Hepatocyte (in vitro differentiated cells): ENCODE measurements at regions not wholly inside any gene's neighbourhood (a gene's known extent, or its start where the extent isn't known, plus 50 kb on each side); places are given as distances from the start of the nearest gene placed in this dataset.

Experiments used
- DNase-seq: peaks from one replicate; pipeline ENCODE4 v3.0.0-alpha.2; 2016; ENCODE audit warnings: low spot score
- H2AFZ ChIP-seq: fragments of 200-600 bp; sonication (generic); 2 replicates; pipeline ENCODE4 v1.6.0; 2016; ENCODE audit warnings: antibody characterized with exemption, mild to moderate bottlenecking
- H3K27ac ChIP-seq: fragments of 200-600 bp; sonication (generic); 2 replicates; pipeline ENCODE4 v1.5.1; 2016; ENCODE audit warnings: mild to moderate bottlenecking
- H3K27me3 ChIP-seq: fragments of 200-600 bp; sonication (generic); 2 replicates; pipeline ENCODE4 v1.6.1; 2016
- H3K36me3 ChIP-seq: fragments of 200-600 bp; sonication (generic); replicated peaks from 2 replicates; pipeline ENCODE4 v1.5.1; 2016; ENCODE audit warnings: low read depth; ENCODE audit not compliant: insufficient read depth
- H3K4me1 ChIP-seq: fragments of 200-600 bp; sonication (generic); 2 replicates; pipeline ENCODE4 v1.5.1; 2016; ENCODE audit warnings: mild to moderate bottlenecking, moderate library complexity; ENCODE audit not compliant: insufficient read depth
- H3K4me2 ChIP-seq: fragments of 200-600 bp; sonication (generic); 2 replicates; pipeline ENCODE4 v1.6.0; 2016
- H3K4me3 ChIP-seq: fragments of 200-600 bp; sonication (generic); 2 replicates; pipeline ENCODE4 v1.5.1; 2016; ENCODE audit warnings: mild to moderate bottlenecking
- H3K79me2 ChIP-seq: fragments of 200-600 bp; sonication (generic); 2 replicates; pipeline ENCODE4 v1.6.0; 2017; ENCODE audit warnings: mild to moderate bottlenecking
- H3K9me2 ChIP-seq: fragments of 200-600 bp; sonication (generic); replicated peaks from 2 replicates; pipeline ENCODE4 v1.6.0; 2017; ENCODE audit warnings: mild to moderate bottlenecking; ENCODE audit not compliant: insufficient read depth
- H3K9me3 ChIP-seq: fragments of 200-600 bp; sonication (generic); 2 replicates; pipeline ENCODE4 v1.5.1; 2016; ENCODE audit warnings: low read depth, mild to moderate bottlenecking
- H4K20me1 ChIP-seq: fragments of 200-600 bp; sonication (generic); 2 replicates; pipeline ENCODE4 v1.6.0; 2016; ENCODE audit warnings: mild to moderate bottlenecking; ENCODE audit not compliant: insufficient read depth, poor library complexity, severe bottlenecking
- EZH2 ChIP-seq: fragments of 200-600 bp; sonication (generic); IDR thresholded peaks from 2 replicates; pipeline ENCODE4 v1.6.1; 2016; ENCODE audit warnings: antibody characterized with exemption, mild to moderate bottlenecking, borderline replicate concordance
- EZH2phosphoT487 ChIP-seq: fragments of 200-600 bp; sonication (generic); IDR thresholded peaks from one replicate; pipeline ENCODE4 v1.6.1; 2018; ENCODE audit warnings: antibody characterized with exemption, mild to moderate bottlenecking, low read depth, moderate library complexity; ENCODE audit not compliant: unreplicated experiment, severe bottlenecking
- WGBS: methylation state at CpG from one replicate; pipeline ENCODE4 v1.1.6; 2016; ENCODE audit warnings: low lambda C conversion rate; ENCODE audit errors: missing lambda C conversion rate; 5-methylcytosine and 5-hydroxymethylcytosine counted together
- TF ChIP-seq, protein P1 (sequence below): fragments of 200-600 bp; sonication (generic); IDR thresholded peaks from 2 replicates; pipeline ENCODE4 v1.5.1; 2016; ENCODE audit warnings: antibody characterized with exemption, mild to moderate bottlenecking; ENCODE audit not compliant: poor library complexity

DNA sequence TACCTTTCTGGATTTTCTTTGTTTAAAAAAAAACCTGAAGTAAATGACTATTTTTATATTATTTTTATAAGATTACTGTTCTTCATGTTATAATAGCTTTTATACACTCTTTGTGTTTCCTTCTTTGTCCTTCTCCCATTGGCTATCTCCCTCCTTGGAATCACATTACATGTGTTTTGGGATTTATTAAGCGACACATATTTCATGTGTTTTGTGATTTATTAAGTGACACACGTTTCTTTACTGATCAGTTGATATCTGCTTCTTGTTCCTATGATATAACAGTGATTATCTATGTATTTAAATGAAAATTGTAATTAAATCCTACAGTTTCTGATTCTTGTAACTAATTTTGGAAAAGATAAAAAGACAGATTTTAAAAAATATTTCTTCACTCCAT is 817.3 kb upstream of the AGA start:
- no peaks in the 10 kb centered on the region for H3K9me2 ChIP-seq
- H3K27me3 ChIP-seq: no peaks in the 10 kb centered on the region
- no peak overlapping the region for H3K4me2 ChIP-seq
- DNase-seq: no peak
- TF ChIP-seq EZH2phosphoT487: no peak
- TF ChIP-seq, protein P1, sequence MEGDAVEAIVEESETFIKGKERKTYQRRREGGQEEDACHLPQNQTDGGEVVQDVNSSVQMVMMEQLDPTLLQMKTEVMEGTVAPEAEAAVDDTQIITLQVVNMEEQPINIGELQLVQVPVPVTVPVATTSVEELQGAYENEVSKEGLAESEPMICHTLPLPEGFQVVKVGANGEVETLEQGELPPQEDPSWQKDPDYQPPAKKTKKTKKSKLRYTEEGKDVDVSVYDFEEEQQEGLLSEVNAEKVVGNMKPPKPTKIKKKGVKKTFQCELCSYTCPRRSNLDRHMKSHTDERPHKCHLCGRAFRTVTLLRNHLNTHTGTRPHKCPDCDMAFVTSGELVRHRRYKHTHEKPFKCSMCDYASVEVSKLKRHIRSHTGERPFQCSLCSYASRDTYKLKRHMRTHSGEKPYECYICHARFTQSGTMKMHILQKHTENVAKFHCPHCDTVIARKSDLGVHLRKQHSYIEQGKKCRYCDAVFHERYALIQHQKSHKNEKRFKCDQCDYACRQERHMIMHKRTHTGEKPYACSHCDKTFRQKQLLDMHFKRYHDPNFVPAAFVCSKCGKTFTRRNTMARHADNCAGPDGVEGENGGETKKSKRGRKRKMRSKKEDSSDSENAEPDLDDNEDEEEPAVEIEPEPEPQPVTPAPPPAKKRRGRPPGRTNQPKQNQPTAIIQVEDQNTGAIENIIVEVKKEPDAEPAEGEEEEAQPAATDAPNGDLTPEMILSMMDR: no peak
- no peak for TF ChIP-seq EZH2
- H3K27ac ChIP-seq: no peak overlapping the region
- H3K36me3 ChIP-seq: no peaks in the 10 kb centered on the region
- H3K79me2 ChIP-seq: no peaks in the 10 kb centered on the region
- no peaks in the 10 kb centered on the region for H3K4me1 ChIP-seq
- no peaks in the 10 kb centered on the region for H3K9me3 ChIP-seq
- H4K20me1 ChIP-seq: no peaks in the 10 kb centered on the region
- WGBS: 67% methylated on average over 2 of the region's 2 CpGs
- no peak overlapping the region for H3K4me3 ChIP-seq
- no peak overlapping the region for H2AFZ ChIP-seq

GRCh38 chr4:178264001-178264400 is 821.8 kb upstream of the AGA start:
- H3K27ac ChIP-seq: no peak overlapping the region
- 69% methylated on average over 3 of the region's 3 CpGs for WGBS

DNA sequence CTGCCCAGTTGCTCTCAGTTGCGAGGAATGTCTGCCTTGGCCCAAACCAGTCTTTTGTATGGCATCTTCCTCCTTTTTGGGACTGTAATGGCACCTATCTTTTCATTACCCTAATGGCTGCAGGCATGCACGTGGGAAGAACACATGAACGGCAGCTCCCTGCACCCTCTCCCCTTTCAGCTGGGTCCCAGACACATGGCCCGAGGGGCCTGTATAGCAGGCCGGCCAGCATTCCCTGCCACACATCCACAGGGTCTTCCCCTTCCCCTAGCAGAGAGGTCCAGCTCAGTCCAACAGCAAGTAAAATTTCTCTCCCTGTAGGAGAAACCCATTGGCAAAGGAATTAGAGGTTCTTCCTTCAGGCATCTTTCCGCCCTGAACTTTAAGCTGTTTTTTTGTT is 829.1 kb upstream of the AGA start:
- Histone ChIP-seq H2AFZ (no peak overlapping the region), H4K20me1 (no peaks in the 10 kb centered on the region)

More at GRCh38 chr4:178264001-178264400, 821.8 kb upstream of the AGA start:
- DNase-seq: no peak
- Histone ChIP-seq H4K20me1 (no peaks in the 10 kb centered on the region), H3K79me2 (no peaks in the 10 kb centered on the region), H3K9me2 (no peaks in the 10 kb centered on the region), H3K4me2 (no peak overlapping the region), H3K27me3 (no peaks in the 10 kb centered on the region), H2AFZ (no peak overlapping the region), H3K36me3 (no peaks in the 10 kb centered on the region), H3K9me3 (no peaks in the 10 kb centered on the region), H3K4me3 (no peak overlapping the region), H3K4me1 (no peaks in the 10 kb centered on the region)
- TF ChIP-seq, protein P1: no peak
- TF ChIP-seq EZH2: no peak

More for the DNA sequence above, 829.1 kb upstream of the AGA start:
- no peaks in the 10 kb centered on the region for H3K27me3 ChIP-seq
- no peaks in the 10 kb centered on the region for H3K9me3 ChIP-seq
- 77% methylated on average over 6 of the region's 6 CpGs for WGBS
- no peaks in the 10 kb centered on the region for H3K9me2 ChIP-seq
- H3K4me2 ChIP-seq: no peak overlapping the region
- no peaks in the 10 kb centered on the region for H3K79me2 ChIP-seq
- no peaks in the 10 kb centered on the region for H3K36me3 ChIP-seq
- TF ChIP-seq EZH2 (no peak), EZH2phosphoT487 (no peak)
- TF ChIP-seq, protein P1: no peak
- no peak overlapping the region for H3K27ac ChIP-seq
- H3K4me1 ChIP-seq: no peaks in the 10 kb centered on the region
- no peak for DNase-seq
- H3K4me3 ChIP-seq: no peak overlapping the region
